ENCODE measurements at regions not wholly inside any gene's neighbourhood (a gene's known extent, or its start where the extent isn't known, plus 50 kb on each side); places are given as distances from the start of the nearest gene placed in this dataset.

- H3K4me3 ChIP-seq (replicated peaks in 1 of 2; ENCODE audit: low read depth in 2 of 2, low read length in 2 of 2): no peak overlapping the region
- TF ChIP-seq CTCF (IDR thresholded peaks at IDR 0.05; ENCODE audit: low read depth, low read length): no peak
- DNase-seq (ENCODE audit: low read depth in 2 of 2): no peak
Measured at GRCh38 chr6:19454721-19455392, 382.3 kb upstream of the ID4 start.

GRCh38 chr6:19463250-19463649 lies 373.9 kb upstream of the ID4 start:
- DNase-seq (ENCODE audit: low read depth in 2 of 2): no peak
- no peak for TF ChIP-seq CTCF (IDR thresholded peaks at IDR 0.05; ENCODE audit: low read depth, low read length)
- no peak overlapping the region for H3K4me3 ChIP-seq (replicated peaks in 1 of 2; ENCODE audit: low read depth in 2 of 2, low read length in 2 of 2)

- DNase-seq (ENCODE audit: low read depth in 2 of 2): no peak
- no peak for TF ChIP-seq CTCF (IDR thresholded peaks at IDR 0.05; ENCODE audit: low read depth, low read length)
- H3K4me3 ChIP-seq (replicated peaks in 1 of 2; ENCODE audit: low read depth in 2 of 2, low read length in 2 of 2): no peak overlapping the region
Measured at GRCh38 chr6:19463925-19464324, 373.2 kb upstream of the ID4 start.

- TF ChIP-seq CTCF (IDR thresholded peaks at IDR 0.05; ENCODE audit: low read depth, low read length): no peak
- DNase-seq (ENCODE audit: low read depth in 2 of 2): no peak
Measured at GRCh38 chr6:19465256-19465655, 371.9 kb upstream of the ID4 start.

GRCh38 chr6:19465760-19466159 lies 371.4 kb upstream of the ID4 start:
- no peak for TF ChIP-seq CTCF (IDR thresholded peaks at IDR 0.05; ENCODE audit: low read depth, low read length)
- no peak overlapping the region for H3K4me3 ChIP-seq (replicated peaks in 1 of 2; ENCODE audit: low read depth in 2 of 2, low read length in 2 of 2)
- peak; percentile 65 to 84 for DNase-seq (ENCODE audit: low read depth in 2 of 2)

More at GRCh38 chr6:19465256-19465655, 371.9 kb upstream of the ID4 start:
- no peak overlapping the region for H3K4me3 ChIP-seq (replicated peaks in 1 of 2; ENCODE audit: low read depth in 2 of 2, low read length in 2 of 2)

GRCh38 chr6:19470333-19470732 lies 366.8 kb upstream of the ID4 start:
- no peak overlapping the region for H3K4me3 ChIP-seq (replicated peaks in 1 of 2; ENCODE audit: low read depth in 2 of 2, low read length in 2 of 2)
- no peak for TF ChIP-seq CTCF (IDR thresholded peaks at IDR 0.05; ENCODE audit: low read depth, low read length)
- no peak for DNase-seq (ENCODE audit: low read depth in 2 of 2)

GRCh38 chr6:19472153-19472552 lies 365.0 kb upstream of the ID4 start:
- TF ChIP-seq CTCF (IDR thresholded peaks at IDR 0.05; ENCODE audit: low read depth, low read length): no peak
- no peak overlapping the region for H3K4me3 ChIP-seq (replicated peaks in 1 of 2; ENCODE audit: low read depth in 2 of 2, low read length in 2 of 2)
- peak; percentile 88 to 92 for DNase-seq (ENCODE audit: low read depth in 2 of 2)

All from cardiac fibroblast (primary cell).